HG03135 (cell line): ENCODE measurements at regions not wholly inside any gene's neighbourhood (a gene's known extent, or its start where the extent isn't known, plus 50 kb on each side); places are given as distances from the start of the nearest gene placed in this dataset.
A peak's percentile ranks its signal among the peaks of the same experiment; 100 is the strongest.

ENCODE experiments used
- ATAC-seq: cut with Tn5 transposase; IDR thresholded peaks from one replicate; pipeline ENCODE4 v1.9.1; 2021; ENCODE audit warnings: mild to moderate bottlenecking, moderate library complexity; ENCODE audit not compliant: unreplicated experiment

DNA sequence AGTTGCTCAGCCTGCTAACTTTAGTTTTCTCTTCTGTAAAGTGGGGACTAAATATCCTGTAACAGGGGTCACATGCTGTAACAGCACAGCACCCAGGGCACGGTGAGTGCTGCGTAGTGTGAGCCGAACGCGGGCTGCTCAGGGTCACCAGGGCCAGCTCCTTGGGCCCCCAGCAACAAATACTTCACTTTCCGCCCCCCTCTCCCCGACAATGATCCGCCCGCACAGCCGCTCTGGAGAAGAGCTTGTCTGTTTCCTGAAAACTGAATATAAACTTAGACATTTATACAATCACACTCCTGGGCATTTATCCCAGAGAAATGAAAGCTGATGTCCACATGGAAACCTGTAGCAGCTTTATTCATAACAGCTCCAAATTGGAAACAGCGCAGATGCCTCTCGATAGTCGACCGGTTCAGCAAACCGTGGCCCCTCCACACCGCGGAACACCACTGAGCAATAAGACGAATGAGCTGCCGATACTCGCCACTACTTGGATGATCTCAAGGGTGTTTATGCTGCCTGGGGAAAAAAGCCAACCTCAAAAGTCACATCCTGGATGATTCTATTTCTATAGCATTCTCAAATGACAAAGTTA is 267.2 kb downstream of the PARN start:
- ATAC-seq = no peak

DNA sequence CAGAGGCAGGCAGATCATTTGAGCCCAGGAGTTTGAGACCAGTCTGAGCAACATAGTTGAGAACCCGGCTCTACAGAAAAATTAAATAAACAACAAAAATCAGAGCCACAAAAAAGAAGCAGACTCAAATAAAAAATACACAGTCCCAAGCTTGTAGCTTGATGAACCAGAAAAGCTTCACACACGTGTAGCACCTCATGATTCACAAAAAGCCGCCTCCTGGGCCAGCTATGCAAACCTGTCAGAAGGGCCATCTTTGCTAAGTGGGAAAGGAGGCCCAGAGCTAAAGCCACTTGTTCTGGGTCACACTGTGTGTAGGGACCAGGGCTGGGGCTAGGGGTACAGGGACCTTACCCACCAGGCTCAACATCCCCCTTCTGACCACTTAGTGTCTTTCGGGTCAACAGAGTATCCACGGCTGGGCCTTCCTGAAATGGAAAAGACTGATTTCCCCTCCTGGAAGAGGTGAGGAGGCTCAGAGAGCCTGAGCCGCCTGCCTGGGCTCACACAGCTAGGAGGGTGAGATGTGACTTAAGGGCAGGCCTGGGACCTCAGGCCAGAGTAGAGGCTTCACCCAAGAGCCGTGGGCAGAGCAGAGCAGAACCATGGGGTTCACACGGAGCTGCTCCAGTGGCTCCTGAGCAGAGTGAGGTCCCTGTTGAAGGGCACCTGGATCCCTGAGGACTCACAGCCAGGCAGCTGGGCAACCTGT is 269.6 kb downstream of the PARN start:
- ATAC-seq = no peak

DNA sequence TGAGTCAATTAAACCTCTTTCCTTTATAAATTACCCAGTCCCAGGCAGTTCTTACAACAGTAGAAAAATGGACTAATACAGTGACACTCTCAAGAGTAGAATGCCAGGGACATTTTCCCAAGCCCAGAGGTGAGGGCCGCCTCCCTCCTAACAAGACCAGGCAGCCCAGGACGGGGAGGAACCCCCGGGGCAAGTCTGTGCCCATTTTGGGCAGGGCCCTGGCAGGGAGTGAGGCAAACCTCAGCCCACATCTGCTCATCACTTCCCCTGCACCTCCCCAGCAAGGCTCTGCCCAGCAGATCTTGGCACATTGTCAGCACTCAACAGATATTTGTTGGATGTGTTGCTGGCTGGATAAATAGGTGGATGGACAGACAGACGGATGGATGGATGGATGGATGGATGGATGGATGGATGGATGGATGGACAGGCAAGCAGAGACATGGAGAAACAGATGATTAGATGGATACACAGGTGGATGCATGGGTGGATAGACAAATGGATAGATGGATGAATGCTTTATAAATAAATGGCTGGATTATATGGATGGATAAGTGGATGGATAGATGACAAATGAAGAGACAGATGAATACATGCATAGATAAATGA is 271.3 kb downstream of the PARN start:
- no peak for ATAC-seq

DNA sequence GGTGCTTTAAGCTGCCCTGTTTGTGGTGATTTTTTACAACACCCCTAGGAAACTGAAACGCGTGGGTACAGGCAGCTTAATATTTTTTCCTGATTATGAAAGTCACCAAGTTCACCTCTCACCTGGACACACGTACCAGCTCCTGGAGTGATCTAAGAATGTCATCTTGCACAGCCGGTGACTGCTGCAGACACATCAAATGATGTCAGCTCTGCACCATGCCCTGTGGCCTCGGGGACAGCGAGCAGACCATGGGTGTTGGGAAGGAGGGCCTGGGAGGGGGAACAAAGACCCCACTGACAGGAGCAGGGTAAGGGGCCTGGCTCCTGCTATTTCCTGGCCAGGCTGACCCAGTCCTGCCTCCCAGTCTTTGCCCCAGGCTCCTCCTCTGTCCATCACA is 272.7 kb downstream of the PARN start:
- no peak for ATAC-seq

- ATAC-seq = no peak
These were observed 274.0 kb downstream of the PARN start for GRCh38 chr16:14356064-14356463.

DNA sequence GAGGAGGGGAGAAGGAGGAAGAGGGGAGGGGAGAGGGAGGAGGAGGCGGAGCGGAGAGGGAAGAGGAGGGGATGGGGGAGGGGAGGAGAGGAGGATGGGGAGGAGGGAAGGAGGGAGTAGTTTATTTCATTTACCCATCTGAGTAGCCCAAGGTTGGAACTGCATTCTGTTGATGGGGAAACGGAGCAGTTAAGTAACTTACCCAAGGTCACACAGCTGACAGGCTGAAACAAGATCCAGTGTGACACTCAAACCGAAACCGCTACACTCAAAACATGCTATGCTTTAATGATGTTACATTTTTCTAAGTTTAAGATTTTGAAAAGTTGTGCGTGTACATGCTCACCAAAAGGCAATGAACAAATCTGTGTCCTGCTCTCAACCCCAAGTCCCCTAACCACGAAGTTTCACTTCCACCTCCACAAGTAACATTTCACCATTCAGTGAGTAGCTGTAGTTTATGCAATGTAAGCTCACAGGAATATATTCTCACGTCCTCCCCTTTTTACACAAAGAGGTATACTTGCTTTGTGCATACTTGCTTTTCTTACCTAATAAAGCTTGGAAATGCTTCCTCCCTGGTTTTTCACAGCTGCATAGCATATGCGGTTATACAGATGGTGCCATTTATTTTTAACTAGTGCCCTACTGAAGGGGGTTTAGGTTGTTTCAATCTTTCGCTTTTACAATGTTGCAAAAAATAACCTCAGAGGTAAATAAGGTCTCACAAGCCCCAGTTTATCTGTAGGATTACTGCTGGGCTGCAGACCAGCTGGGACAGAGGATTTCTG is 275.3 kb downstream of the PARN start:
- ATAC-seq = peak; percentile 92

DNA sequence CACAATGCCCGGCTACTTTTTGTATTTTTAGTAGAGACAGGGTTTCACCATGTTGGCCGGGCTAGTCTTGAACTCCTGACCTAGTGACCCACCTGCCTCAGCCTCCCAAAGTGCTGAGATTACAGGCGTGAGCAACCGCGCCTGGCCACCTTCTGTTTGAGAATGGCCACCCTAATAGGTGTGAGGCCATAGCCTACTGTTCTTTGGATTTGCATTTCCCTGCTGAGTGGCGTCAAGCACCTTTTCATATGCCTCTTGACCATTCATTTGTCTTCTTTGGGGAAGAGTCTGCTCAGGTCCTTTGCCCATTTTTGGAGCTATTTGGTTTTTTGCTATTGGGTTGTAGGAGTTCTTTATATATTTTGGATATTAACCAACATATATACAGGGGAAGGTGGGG is 276.7 kb downstream of the PARN start:
- no peak for ATAC-seq

DNA sequence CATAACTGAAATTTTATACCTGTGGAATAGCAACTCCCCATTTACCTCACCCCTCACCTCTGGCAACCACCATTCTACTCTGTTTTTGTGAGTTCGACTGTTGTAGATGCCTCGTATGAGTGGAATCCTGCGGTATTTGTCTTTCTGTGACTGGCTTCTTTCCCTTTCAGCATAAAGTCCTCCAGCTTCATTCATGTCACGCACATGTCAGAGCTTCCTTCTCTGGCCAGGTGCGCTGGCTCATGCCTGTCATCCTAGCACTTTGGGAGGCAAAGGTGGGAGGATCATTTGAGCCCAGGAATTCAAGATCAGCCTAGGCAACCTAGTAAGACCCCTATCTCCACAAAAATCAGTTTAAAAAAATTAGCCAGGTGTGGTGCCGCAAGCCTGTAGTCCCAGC is 278.4 kb downstream of the PARN start:
- ATAC-seq = no peak

DNA sequence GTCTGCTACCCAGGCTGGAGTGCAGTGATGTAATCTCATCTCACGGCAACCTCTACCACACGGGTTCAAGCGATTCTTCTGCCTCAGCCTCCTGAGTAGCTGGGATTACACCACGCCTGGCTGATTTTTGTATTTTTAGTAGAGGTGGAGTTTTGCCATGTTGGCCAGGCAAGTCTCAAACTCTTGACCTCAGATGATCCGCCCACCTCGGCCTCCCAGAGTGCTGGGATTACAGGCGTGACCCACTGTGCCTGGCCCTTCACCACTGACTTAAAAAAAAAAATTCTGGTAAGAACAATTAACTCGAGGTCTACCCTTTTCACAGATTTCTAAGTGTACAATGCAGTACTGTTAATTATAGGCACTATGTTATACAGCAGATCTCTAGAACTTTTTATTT is 279.4 kb downstream of the PARN start:
- ATAC-seq = no peak

DNA sequence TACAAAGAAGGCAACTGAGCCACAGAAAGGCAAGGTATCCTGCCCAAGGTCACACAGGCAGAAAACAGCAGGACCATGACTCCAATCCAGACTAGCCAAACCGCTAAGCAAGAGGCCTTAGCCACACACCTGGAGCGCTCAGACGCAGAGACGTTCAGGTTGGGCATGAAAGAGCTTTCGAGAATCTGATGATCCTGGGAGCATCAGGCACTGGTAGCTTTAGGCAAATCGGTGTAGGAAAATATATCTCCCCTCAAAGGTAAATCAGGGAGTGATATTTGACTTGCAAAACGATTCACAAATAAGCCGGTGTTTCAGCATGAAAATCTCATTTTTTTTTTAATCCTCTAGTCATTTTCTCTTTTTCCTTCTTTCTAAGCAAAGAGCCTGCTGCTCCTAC is 279.0 kb downstream of the MRTFB start:
- ATAC-seq = no peak

GRCh38 chr16:14347706-14348105 is 276.6 kb downstream of the MRTFB start:
- no peak for ATAC-seq

DNA sequence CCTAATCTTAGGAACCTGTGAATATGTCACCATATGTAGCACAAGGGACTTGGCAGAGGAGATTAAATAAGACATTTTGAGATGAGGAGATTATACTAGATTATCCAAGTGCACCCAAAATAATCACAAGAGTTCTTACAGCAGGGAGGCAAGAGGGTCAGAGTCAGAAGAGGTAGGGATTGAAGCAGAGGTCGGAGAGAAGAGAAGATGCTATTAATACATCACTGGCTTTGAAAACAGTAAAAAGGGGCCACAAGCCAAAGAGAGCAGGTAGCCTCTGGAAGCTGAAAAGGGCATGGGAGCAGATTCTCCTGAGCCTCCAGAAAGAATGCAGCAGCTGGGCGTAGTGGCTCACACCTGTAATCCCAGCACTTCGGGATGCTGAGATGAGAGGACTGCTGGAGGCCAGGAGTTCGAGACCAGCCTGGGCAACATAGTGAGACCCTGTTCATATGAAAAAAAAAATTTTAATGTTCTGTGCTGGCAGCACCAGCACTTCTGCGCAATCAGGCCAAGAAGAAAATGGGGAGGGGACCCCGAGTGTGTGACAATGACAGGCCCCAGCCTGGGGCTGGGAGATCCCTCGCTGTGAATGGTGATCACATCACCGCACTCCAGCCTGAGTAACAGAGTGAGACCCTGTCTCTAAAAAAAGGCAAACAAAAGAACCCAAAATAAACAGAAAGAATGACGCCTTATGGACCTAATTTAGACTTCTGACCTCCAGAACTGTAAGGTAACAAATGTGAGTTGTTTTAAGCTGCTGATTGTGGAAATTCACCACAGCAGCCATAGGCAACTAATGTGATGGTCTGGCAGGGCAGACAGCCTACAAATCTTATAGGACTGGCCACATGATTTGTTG is 275.4 kb downstream of the MRTFB start:
- ATAC-seq = no peak

DNA sequence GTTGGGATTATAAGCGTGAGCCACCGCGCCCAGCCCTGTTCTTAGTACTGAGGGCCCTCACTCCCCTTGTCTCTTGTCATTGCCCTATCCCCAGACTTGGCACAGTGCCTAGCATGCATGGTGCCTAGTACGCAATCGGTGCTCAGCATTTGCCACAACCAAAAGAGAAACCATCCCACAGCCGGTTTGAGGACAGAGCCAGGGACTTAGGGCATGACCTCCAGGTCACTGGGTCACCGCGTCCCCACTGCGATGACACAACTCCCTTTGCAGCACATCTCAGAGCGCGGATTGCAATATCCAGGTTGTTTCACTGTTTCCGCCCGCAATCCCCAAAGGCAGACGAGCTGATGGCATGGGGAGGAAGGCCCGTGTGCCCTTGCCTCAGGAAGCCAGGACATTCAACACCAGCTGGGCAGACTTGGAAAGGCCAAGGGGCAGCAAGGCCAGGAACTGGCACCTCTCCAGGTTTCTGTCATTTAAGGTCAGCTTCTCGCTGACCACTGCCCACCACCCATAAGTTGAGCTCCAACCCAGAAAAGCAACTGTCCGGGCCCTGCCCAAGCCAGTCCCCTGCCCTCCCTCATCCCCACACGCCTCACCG is 274.5 kb downstream of the MRTFB start:
- ATAC-seq = no peak

- ATAC-seq = no peak
These were observed 273.8 kb downstream of the MRTFB start for GRCh38 chr16:14344945-14345344.

DNA sequence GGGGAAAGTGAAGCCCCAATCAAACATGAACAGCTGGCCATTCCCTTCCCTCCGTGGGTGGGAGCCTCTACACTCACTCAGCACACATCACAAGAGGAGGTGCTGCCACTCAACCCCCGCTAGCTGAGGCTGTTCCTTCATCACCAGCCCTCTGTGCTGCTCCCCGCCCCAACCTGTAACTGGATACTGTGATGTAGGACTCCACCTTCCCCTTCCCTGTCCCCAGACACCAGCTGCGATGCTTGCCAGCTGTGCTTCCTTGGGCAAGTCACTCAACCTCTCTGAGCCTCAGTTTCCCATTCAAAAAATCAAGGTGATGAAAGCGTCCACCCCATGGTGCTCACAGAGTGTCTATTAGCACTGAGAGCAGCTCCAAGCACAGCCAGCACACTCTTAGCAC is 273.2 kb downstream of the MRTFB start:
- ATAC-seq = no peak

- no peak for ATAC-seq
These were observed 270.5 kb downstream of the MRTFB start for GRCh38 chr16:14341324-14342225.

- ATAC-seq = no peak
These were observed 268.6 kb downstream of the MRTFB start for GRCh38 chr16:14339694-14340093.

DNA sequence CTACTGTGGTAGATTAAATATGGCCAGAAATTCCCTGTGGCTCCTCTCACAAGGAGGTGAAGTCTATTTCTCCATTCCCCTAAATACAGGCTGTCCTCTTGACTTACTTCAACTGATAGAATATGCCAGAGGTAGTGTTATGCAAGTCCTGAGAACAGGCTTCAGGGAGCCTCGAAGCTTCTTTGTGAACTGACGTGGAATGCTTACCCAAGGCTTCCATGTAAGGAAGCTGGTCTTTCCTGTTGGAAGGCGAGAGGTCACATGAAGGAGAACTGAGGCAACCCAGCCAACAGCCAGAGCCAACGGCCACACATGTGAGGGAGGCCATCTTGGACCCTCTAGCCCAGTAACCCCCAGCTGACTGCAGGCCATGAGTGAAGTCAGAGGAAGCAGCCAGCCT is 267.9 kb downstream of the MRTFB start:
- ATAC-seq = no peak

DNA sequence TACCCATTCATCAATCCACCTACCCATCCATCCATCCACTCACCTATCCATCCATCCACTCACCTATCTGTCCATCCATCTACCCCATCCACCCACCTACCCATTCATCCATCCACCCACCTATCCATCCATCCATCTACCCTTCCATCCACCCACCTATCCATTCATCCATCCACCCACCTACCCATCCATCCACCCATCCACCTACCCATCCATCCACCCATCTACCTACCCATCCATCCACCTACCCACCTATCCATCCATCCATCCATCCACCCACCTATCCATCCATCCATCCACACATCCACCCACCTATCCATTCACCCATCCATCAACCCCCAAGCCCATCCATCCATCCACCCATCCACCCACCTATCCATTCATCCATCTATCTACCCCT is 267.1 kb downstream of the MRTFB start:
- no peak for ATAC-seq
